ELR (cell line): ENCODE measurements at regions not wholly inside any gene's neighbourhood (a gene's known extent, or its start where the extent isn't known, plus 50 kb on each side); places are given as distances from the start of the nearest gene placed in this dataset.
"Not testable (repeated sequence)": the region's sequence is repeated elsewhere in the genome, so short reads cannot be mapped to it uniquely, and the experiment has no call there.

Experiments used
- DNase-seq: peaks from one replicate; pipeline ENCODE4 v3.0.0-alpha.2; 2015; ENCODE audit warnings: low read depth

DNA sequence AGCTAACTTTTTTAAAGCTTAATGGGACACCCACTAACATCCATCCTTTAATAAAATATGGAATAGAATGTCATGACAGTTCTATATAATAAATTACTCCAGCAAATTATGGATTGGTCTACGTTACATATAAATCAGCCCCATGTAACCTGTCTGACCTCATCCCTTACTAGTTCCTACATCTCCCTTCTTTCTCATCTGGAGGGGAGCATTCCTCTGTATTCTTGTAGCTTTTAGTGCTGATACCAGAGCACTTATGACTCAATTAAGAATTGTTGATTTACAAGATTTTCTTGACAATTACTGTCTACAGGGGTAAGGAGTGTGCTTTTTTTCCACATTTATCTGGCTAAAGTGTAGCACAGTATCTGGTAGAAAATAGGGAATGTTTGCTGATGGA, 523.7 kb downstream of the FAM181B start:
- DNase-seq = no peak

DNA sequence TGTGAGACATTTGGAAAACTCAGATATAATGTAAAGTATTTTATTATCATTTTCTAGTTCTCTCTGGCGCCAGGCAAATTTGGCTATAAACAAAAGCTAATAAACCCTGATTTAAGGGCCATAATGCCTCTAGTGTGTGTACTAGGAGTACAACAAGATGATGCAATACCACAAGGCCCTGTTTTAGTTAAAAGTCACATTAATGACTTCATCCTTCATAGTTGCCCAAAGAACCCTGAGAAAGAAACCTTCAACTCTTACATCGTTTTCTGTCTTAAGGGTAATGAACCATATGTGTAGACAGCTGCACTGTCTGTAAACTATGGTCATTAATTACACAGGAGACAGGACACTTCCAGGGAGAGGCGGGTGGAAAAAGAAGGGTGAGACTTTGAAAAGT, 538.4 kb downstream of the FAM181B start:
- DNase-seq = no peak

DNA sequence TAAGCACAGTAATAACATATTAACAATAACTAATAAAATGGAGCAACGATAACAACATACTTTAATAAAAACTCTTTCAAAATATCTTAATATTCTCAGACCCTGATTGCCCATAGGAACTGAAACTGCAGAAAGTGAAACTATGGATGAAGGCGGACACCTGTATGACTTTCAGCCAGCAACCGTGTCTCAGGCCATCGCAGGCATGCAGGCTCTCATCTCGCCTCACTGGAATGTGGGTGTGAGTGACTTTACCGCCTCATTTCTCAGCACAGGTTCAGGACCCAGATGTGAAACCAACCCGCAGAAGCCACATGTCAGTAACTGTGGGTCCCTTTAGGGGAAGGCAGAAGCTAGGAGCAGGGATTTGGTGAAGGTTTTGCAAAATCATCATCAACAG, 539.1 kb downstream of the FAM181B start:
- DNase-seq = no peak

DNA sequence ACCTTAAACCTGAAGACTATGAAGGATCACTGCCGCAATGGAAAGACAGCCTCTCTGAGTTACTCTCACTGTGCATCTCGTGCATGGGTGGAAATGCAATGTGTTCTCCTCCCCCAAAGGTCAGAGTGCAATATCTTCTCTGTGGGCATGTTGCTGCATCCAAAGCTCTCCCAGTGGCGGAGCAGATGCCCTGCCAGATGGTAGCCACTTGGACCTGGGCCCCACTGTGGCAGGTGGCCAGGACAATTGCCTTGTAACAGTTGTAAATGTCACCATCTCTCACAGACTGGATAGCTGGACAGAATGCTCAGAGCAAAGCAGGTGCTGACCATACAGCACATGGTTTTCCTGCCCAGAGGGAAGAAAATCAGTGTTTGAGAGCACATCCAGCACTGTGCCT, 542.0 kb downstream of the FAM181B start:
- DNase-seq = no peak

DNA sequence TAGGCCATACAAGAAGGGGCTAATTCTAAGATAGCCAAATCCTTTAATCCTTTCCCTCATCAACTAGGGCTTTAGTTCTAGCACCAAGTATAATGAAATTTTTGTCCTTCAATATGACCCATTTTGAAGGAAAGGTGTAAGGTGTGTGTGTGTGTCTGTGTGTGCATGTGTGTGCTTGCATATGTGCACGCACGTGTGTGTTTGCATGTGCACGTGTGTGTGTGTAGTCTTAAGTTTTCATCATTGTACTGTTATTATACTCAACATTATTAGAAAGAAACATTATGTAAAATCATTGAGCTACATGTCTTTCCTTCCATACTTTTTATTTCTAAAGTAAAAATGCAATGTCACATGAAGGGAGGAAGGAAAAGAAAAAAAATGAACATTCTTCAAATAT, 547.7 kb downstream of the FAM181B start:
- no peak for DNase-seq

DNA sequence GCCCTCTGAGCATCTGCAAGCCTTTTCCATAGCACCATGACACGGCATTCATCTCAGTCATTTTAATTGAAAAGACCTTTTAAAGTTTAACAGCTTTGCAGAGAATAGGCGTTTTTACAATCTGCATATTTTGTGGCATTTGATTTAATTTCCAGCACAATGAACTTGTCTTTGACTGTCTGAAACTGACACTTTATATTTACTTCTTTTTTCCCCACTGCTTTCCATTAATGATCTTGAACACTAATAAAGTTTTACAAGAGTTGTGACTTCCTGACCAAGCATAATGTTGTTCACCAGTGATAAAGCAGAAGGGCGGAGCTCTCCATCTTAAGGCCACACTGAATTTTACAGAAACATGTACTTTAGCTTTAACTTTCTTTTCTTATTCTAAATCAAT, 548.7 kb downstream of the FAM181B start:
- no peak for DNase-seq

DNA sequence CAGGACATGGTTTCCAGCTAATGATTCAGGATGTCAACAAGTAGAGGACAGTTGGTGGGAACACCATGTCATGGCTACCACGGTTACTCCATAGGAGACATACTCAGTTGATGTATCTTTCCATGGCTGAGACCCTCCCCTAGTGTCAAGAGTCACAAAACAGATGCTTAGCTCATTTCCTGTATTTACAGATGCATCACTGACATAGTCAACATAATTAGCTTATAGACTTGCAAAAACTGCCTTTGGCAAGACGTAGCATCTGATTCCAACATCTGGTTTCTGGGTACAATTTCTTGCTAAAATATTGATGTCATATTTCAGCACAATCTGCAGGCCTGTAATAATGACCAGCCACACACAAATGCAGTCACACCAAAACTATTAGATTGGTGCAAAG, 550.3 kb downstream of the FAM181B start:
- DNase-seq = no peak

DNA sequence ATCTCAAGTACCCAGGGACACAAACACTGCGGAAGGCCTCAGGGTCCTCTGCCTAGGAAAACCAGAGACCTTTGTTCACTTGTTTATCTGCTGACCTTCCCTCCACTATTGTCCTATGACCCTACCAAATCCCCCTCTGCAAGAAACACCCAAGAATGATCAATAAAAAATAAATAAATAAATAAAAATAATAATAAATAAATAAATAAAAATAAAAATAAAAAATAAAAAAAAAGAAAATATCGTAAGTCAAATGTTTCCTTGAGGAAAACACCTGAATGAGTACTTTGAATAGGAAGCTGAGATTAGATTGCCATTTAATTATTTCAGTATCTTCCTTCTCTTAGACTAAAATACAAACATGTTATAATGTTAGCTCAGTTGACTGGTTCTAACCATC, 551.0 kb downstream of the FAM181B start:
- not testable (repeated sequence) for DNase-seq

DNA sequence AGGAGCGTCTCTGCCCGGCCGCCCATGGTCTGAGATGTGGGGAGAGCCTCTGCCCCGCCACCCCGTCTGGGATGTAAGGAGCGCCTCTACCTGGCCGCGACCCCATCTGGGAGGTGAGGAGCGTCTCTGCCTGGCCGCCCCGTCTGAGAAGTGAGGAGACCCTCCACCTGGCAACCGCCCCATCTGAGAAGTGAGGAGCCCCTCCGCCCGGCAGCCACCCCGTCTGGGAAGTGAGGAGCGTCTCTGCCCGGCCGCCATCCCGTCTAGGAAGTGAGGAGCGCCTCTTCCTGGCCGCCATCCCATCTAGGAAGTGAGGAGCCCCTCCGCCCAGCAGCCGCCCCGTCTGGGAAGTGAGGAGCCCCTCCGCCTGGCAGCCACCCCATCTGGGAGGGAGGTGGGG, 551.9 kb downstream of the FAM181B start:
- not testable (repeated sequence) for DNase-seq

DNA sequence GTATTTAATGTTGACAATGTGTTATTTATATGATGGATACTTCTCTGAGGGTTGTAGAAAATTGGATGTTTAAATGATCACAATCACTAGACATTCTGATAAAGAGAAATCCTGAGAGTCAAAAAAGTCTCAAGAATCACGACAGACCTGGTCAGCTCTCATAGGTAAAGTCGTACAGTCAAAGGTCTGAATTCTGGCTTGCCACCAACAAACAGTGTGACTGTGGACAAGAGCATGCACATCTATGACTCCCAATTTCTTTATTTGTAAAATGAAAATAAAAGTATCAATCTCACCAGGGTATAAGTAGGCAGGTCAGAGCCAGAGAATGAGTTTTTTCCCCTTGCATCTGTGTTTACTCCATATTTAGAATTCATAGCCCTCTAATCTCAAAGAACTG, 556.7 kb downstream of the FAM181B start:
- DNase-seq = no peak

DNA sequence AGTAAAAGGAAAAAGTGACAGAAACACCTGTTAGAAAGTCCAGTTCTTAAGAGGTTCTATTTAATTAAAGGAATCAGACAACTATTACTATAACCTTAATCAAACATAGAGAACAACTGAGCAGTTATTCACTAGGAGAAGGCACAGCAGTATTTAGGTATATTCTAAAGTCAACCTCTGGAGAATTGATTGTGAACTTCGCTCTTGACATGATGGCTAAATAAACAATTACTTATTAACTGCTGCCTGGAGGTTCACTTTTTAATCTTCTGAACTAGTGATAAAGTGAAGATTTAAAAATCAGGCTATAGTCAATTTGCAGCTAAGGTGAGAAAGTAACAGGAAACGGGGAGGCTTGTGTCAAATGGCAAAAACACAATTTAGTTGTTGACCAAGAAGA, 557.3 kb downstream of the FAM181B start:
- no peak for DNase-seq

DNA sequence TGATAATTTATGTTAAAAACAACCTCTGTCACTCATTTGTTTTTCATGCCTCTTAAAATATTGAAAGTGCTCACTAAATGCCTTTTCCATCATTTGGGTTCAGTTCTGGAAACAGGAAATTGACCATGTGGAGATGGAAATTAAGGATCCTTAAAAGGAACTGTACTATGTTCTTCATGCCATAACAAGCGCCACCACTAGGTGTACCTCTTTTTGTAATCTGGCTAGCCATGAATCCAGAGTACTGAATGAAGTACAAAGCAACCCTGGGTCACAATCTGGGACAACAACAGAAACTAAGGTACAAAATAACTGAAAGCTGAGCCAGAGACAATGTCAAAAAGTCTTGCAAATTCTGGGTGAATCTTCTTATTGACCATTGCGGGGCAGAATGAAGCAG, 559.1 kb downstream of the FAM181B start:
- peak; percentile 0 for DNase-seq

DNA sequence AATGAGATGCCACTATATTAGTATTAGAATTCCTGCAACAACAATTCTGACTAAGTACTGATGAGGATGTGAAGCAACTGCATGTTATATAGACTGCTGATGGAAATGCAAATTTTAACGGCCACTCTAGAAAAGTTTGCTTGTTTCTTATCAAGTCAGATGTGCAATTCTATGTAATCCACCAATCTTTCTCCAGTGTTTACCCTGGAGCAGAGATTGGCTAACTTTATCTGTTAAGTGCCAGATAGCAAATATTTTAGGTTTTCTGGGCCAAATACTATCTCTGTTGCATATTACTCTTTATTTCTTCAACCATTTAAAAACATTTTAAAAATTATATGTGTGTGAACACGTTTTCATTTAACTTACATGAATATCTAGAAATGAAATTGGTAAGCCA, 586.9 kb downstream of the FAM181B start:
- no peak for DNase-seq

DNA sequence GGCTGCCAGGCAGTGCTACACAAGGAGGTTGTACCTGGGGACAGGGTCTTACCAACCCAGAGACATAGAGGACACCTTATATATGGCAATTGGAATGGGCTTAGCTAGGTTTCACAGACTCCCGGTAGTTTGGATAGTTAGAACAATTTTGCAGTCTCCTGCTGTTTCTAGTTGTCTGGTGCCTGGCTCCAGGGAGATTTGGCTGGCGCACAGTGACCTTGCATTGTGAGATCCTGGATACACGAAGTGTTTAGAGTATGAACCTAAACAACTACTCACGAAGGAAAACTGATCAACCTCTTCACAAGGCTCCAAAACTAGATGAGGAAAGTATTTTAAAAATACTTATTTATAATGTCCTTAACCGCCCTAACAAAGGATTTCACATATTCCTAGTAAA, 614.7 kb downstream of the FAM181B start:
- no peak for DNase-seq

DNA sequence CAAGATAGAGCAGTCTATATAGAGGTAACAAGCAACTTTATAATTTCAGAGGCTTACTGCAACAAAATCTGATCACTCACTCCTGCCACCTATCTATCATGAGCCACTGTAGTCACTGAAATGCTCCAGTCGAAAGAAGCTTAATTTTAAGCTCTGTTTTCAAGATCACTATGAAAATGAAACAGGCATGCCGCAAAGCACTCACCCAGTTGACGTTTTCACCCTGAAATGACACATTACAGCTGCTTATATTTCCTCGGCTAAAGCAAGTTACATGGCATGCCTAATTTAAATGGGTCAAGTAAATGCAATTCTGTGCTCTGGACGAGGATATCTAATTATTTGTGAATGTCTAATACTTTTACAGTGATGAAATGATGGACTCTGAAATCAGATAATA, 616.3 kb downstream of the FAM181B start:
- no peak for DNase-seq

DNA sequence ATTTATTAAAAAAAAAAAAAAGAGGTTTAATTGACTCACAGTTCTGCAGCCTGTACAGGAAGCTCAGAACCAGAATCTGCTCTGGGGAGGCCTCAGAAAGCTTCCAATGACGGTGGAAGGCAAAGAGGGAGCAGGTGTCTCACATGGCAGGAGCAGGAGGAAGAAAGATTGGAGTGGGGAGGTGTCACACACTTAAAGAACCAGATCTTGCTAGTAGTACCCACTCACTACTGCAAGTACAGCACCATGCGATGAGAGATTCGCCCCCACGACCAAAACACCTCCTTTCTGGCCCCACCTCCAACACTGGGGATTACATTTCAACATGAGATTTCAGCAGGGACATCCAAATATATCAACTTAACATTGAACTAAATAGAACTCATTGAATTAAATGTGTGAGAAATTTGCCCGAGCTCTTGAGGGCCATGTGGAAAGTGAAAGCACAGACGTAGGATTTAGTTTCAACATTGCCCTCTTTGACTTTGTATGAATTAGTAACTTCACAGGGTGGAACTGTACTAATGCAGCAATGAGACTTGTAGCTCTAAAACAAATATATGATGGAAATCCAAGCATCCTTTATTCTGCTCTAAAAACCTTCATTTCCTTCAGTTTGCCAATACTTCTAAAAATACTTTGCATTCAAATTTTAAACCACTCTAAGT, 628.2 kb downstream of the FAM181B start:
- no peak for DNase-seq

DNA sequence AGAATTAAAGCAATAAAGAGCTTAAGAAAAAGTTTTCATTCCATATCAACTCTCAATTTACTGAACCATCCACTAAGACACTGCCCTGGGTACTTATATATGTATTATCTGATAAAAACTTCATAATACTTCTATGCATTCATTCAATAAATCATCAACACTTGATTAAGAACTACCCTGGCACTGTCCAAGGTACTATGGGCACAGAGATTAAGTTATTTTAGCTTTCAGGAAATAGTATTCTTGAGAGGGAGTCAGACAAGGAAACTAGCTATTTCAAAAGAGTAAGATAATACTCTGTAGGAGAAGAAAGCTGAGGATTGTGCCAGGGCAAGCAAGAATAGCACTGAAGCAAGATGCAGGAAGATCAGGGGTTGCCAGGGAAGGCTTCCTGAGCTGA, 640.8 kb downstream of the FAM181B start:
- DNase-seq = no peak

DNA sequence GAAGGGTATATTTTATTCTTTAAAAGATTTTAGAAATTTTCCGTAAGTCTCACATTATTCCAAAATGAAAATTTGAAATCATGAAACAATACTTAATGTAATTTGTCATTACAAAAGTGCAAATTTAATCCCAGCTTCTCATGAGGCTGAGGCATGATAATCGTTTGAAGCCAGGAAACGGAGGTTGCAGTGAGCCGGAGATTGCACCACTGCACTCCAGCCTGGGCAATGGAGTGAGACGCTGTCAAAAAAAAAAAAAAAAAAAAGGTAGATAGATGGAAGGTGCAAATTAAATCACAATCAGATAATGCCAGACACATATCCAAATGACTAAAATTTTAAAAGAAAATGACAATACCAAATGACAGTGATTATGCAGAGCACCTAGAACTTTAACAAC, 644.2 kb downstream of the FAM181B start:
- DNase-seq = no peak

DNA sequence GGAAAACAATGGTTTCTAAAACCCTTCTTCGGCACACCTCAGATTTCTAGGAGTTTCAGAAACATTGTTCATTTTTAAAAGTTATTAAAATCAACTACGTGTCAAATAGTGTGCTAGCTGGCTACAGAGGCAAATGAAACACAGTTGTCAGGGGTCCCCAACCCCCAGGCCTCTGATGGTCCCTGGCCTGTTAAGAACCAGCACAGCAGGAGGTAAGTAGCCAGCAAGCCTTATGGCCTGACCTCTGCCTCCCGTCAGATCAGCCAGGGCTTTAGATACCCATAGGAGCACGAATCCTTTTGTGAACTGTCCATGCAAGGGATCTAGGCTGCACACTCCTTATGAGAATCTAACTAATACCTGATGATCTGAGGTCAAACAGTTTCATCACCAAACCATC, 648.2 kb downstream of the FAM181B start:
- DNase-seq = no peak

DNA sequence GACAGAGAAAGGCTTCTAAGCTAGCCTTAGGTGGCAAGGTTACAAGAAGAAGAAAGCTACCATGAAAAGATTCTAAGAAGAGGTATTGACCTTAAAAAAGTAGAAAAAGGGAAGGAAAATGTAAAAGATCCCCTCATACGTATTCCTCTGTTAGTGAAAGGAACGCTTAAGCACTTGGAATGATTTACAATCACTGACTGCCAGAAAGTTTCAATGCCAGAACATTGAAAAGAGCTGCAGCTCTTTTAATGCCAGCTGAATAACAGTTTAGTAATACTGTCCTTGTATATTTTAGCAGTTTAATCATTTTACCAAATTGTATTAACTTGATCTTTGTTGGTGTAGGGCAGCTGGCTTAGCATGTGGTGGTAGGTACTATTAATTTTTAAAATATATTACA, 650.7 kb downstream of the FAM181B start:
- DNase-seq = no peak

DNA sequence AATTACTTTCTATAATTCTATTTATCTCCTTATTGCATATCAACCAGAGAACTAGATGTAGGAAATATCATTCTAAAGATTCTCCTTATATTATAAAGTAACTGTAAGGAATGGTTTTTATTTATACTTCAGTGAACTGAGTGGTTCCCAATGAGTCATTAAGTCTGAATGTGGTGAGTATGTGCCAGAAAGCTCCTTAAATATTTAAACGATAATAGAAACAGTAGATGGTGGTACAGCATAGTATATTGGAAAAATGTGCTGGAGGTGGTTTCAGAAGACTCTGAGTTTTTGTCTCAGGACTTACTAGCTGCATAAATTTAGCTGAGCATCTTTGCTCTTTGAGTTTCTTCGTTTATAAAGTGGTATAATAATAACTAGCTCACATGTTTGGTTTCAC, 653.5 kb downstream of the FAM181B start:
- DNase-seq = no peak

DNA sequence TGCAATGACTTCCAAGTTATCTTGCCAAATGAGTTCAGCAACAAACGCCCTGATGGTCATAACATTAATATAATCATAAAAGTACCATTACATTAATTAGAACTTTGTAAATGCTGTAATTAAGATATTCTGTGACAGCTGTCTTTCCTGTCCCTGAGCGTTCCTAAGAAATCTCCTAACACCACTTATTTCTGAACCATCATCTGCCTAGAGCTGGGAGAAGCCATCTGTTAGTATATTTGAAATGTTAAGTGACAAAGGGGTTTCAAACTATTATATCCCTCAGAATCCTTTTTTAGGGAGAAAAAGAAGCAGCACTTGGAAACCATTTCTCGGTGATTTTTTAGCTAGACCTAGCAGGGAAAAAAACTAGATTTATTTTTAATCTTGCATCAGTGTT, 657.5 kb downstream of the FAM181B start:
- DNase-seq = no peak

DNA sequence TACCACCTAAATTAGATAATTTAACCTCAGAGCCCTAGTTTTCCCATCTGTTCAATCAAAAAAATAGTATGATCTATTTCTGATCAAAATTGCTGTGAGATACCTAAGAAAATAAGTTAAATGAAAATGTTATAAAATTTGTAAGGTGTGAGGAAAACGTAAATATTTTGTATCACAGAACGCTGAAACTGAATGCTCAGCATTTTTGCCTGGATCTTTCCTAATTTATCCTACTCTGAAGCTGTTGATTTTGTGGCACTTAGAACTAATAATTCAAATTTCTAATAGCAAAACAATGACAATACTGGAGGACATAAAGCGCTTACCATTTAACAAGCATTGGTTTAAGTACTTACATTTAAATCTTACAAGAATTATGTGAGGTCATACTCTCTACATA, 674.2 kb downstream of the FAM181B start:
- no peak for DNase-seq

DNA sequence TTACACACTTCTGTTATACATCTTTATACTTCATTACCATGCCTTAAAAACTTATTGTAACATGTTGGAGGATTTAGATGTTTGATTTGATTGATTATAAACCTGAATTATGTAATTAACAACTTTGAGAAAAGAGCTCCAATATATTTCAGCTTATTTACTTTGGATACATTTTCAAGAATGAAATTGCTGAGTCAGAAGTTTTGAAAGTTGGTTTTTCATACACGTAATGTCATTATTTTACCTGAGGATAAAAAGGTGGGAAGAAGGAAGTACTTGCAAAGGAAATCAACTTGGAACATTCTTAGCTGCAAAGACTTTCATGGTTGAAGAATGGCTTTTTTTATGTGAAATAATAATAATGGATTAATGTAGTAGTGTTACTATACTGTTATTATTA, 677.2 kb downstream of the FAM181B start:
- no peak for DNase-seq

DNA sequence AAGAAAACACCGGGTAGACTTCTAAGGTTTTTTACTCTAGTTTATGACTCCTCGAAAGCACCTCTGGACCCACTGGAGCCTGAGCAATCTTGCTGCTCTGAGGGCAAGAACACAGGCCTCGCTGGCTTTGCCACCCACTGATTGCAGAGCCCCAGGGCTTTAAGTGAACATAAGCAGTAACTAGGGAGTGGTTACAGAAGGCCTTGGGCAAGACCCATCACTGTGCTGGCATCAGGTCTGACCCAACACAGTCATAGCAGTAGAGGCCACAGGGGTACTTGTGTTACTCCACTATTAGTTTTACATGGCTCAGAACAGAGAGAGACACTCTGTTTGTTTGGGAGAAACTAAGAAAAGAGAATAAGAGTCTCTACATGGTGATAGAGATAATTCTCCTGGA, 684.5 kb downstream of the FAM181B start:
- no peak for DNase-seq
